Activated CD4-positive, alpha-beta T cell treated with anti-CD3 and anti-CD28 coated beads, Interleukin-2, amount 50 U/mL, for 48 hours (primary cell): ENCODE measurements at regions not wholly inside any gene's neighbourhood (a gene's known extent, or its start where the extent isn't known, plus 50 kb on each side); places are given as distances from the start of the nearest gene placed in this dataset.

Source experiments
- DNase-seq, 2 experiments: peaks; one replicate each; pipeline ENCODE4 v3.0.0-alpha.2; 2020

- DNase-seq = no peak
Observed at GRCh38 chr12:93181409-93181965, 196.2 kb upstream of the NUDT4 start.

- no peak for DNase-seq
Observed at GRCh38 chr12:93183940-93184671, 193.6 kb upstream of the NUDT4 start.

- DNase-seq = no peak
Observed at GRCh38 chr12:93184672-93185368, 192.9 kb upstream of the NUDT4 start.

- no peak for DNase-seq
Observed at GRCh38 chr12:93185369-93185741, 192.4 kb upstream of the NUDT4 start.

GRCh38 chr12:93186131-93186530 lies 191.6 kb upstream of the NUDT4 start:
- no peak for DNase-seq

- DNase-seq = no peak
Observed at GRCh38 chr12:93186621-93187020, 191.1 kb upstream of the NUDT4 start.

- DNase-seq = no peak
Observed at GRCh38 chr12:93191423-93191822, 186.3 kb upstream of the NUDT4 start.

- no peak for DNase-seq
Observed at GRCh38 chr12:93191956-93192355, 185.8 kb upstream of the NUDT4 start.

- no peak for DNase-seq
Observed at GRCh38 chr12:93192878-93193277, 184.8 kb upstream of the NUDT4 start.

- DNase-seq = no peak
Observed at GRCh38 chr12:93195511-93195910, 182.2 kb upstream of the NUDT4 start.

GRCh38 chr12:93197067-93197593 lies 180.6 kb upstream of the NUDT4 start:
- no peak for DNase-seq

GRCh38 chr12:93198086-93198485 lies 179.6 kb upstream of the NUDT4 start:
- no peak for DNase-seq

- DNase-seq = no peak
Observed at GRCh38 chr12:93199831-93200236, 177.9 kb upstream of the NUDT4 start.

- DNase-seq = no peak
Observed at GRCh38 chr12:93200291-93200917, 177.3 kb upstream of the NUDT4 start.

- DNase-seq = no peak
Observed at GRCh38 chr12:93201990-93202389, 175.7 kb upstream of the NUDT4 start.

GRCh38 chr12:93202688-93203087 lies 175.0 kb upstream of the NUDT4 start:
- DNase-seq = no peak

GRCh38 chr12:93203361-93203760 lies 174.4 kb upstream of the NUDT4 start:
- no peak for DNase-seq

GRCh38 chr12:93204896-93205295 lies 172.8 kb upstream of the NUDT4 start:
- DNase-seq = no peak

- DNase-seq = no peak
Observed at GRCh38 chr12:93205361-93205760, 172.4 kb upstream of the NUDT4 start.

GRCh38 chr12:93208011-93208410 lies 169.7 kb upstream of the NUDT4 start:
- DNase-seq = no peak

GRCh38 chr12:93214523-93215289 lies 163.0 kb upstream of the NUDT4 start:
- DNase-seq = no peak

- no peak for DNase-seq
Observed at GRCh38 chr12:93215290-93215678, 162.4 kb upstream of the NUDT4 start.

- no peak for DNase-seq
Observed at GRCh38 chr12:93219947-93220346, 157.8 kb upstream of the NUDT4 start.
